HepG2 (cell line): ENCODE measurements at regions not wholly inside any gene's neighbourhood (a gene's known extent, or its start where the extent isn't known, plus 50 kb on each side); places are given as distances from the start of the nearest gene placed in this dataset.

ENCODE experiments used
- ATAC-seq: fragments of 200-7000 bp; cut with Tn5 transposase; 3 replicates; pipeline ENCODE4 v1.9.1; 2020; ENCODE audit warnings: mild to moderate bottlenecking, moderate library complexity
- BruUV-seq: library from RNA; stranded (reverse); fragments of 400-500 nt; replicated peaks from 2 replicates; lab custom pipeline; 2021; lab: Mats Ljungman, UMichigan
- CTCF ChIA-PET: fragments of 300-600 bp; formaldehyde crosslinking; extraction: SDS; loops from one replicate; lab custom pipeline; 2021; ENCODE audit warnings: low total read pairs, inconsistent platforms, low intra/inter-chr PET ratio; lab: Yijun Ruan, JAX
- POLR2A ChIA-PET: fragments of 350-600 bp; sonication (Branson Sonifier 250); formaldehyde crosslinking; loops from one replicate; lab custom pipeline; 2020; ENCODE audit warnings: antibody characterized with exemption, inconsistent platforms; lab: Yijun Ruan, JAX
- DNase-seq: peaks from one replicate; pipeline ENCODE4 v3.0.0-alpha.2; 2015; ENCODE audit warnings: low spot score
- FAIRE-seq: peaks from 3 replicates; lab custom pipeline; 2011; peaks lifted over from hg19 to GRCh38; lab: Jason Lieb, UNC
- H2AFZ ChIP-seq: one replicate; pipeline ENCODE4 v1.6.1; 2011; ENCODE audit warnings: low read length, inconsistent platforms
- H3K27ac ChIP-seq: fragments of 300-600 bp; 3 replicates; pipeline ENCODE4 v1.8.0; 2011; ENCODE audit warnings: mixed run types, mild to moderate bottlenecking, mixed read lengths, low read length, inconsistent platforms; ENCODE audit not compliant: insufficient read depth; ENCODE audit errors: extremely low read length
- H3K27me3 ChIP-seq, 2 experiments: fragments of 200-600 bp in 1 of 2; 2 replicates in 1 of 2; 3 replicates in 1 of 2; pipeline versions ENCODE4 v1.6.0 to v1.8.0; 2011; ENCODE audit warnings: low read length in 2 of 2, mild to moderate bottlenecking in 2 of 2, moderate library complexity in 2 of 2, inconsistent platforms in 1 of 2; ENCODE audit not compliant: insufficient read depth in 2 of 2, control insufficient read depth in 1 of 2
- H3K36me3 ChIP-seq, 2 experiments: fragments of 200-600 bp in 1 of 2; replicated peaks in 1 of 2; 2 replicates in 1 of 2; 3 replicates in 1 of 2; pipeline versions ENCODE4 v1.5.1 to v1.8.0; 2011; ENCODE audit warnings: low read length in 2 of 2, inconsistent platforms in 1 of 2; ENCODE audit not compliant: insufficient read depth in 2 of 2, control insufficient read depth in 1 of 2
- H3K4me1 ChIP-seq: 2 replicates; pipeline ENCODE4 v1.5.1; 2012; ENCODE audit warnings: low read length, inconsistent platforms; ENCODE audit not compliant: insufficient read depth
- H3K4me2 ChIP-seq: 2 replicates; pipeline ENCODE4 v1.6.0; 2011; ENCODE audit warnings: low read depth, low read length, inconsistent platforms
- H3K4me3 ChIP-seq, 3 experiments: fragments of 200-600 bp in 1 of 3; sonication (generic), shearing (Covaris generic) in 1 of 3; replicated peaks in 1 of 3; 2 replicates each; pipeline ENCODE4 v1.5.1; 2011 to 2016; ENCODE audit warnings: low read length in 3 of 3, inconsistent platforms in 2 of 3, low read depth in 2 of 3, mild to moderate bottlenecking in 2 of 3, control low read depth in 1 of 3, mixed read lengths in 1 of 3; ENCODE audit not compliant: insufficient read depth in 1 of 3
- H3K79me2 ChIP-seq: one replicate; pipeline ENCODE4 v1.6.1; 2011; ENCODE audit warnings: low read length, inconsistent platforms; ENCODE audit not compliant: insufficient read depth
- H3K9ac ChIP-seq: 2 replicates; pipeline ENCODE4 v1.6.0; 2011; ENCODE audit warnings: mild to moderate bottlenecking, low read depth, low read length, inconsistent platforms; ENCODE audit not compliant: insufficient read depth
- H3K9me3 ChIP-seq: 2 replicates; pipeline ENCODE4 v1.5.1; 2012; ENCODE audit warnings: mild to moderate bottlenecking, low read length
- H4K20me1 ChIP-seq: 2 replicates; pipeline ENCODE4 v1.6.0; 2011; ENCODE audit warnings: inconsistent platforms, mild to moderate bottlenecking, low read length, moderate library complexity; ENCODE audit not compliant: insufficient read depth
- ATM ChIP-seq: fragments of 450-650 bp; IDR thresholded peaks from 2 replicates; pipeline ENCODE4 v1.7.1; 2017; ENCODE audit warnings: mild to moderate bottlenecking, borderline replicate concordance
- HNRNPUL1 ChIP-seq: fragments of 200-400 bp; formaldehyde crosslinking; IDR thresholded peaks from 2 replicates; pipeline ENCODE4 v1.6.1; 2017; ENCODE audit warnings: low read depth, mild to moderate bottlenecking, low read length, moderate library complexity
- IKZF1 ChIP-seq: fragments of 450-650 bp; IDR thresholded peaks from 2 replicates; pipeline ENCODE4 v1.7.1; 2016
- ZNF430 ChIP-seq: sonication (generic); formaldehyde crosslinking; IDR thresholded peaks from 2 replicates; pipeline ENCODE4 v1.9.0; 2021; ENCODE audit warnings: mild to moderate bottlenecking, missing genetic modification reagents
- ZSCAN9 ChIP-seq: IDR thresholded peaks from 2 replicates; pipeline ENCODE4 v1.6.1; 2016; ENCODE audit warnings: borderline replicate concordance
- WGBS: methylation state at CpG from one replicate; pipeline ENCODE4 v1.1.6; 2017; ENCODE audit warnings: low lambda C conversion rate; 5-methylcytosine and 5-hydroxymethylcytosine counted together
- in situ Hi-C: cut with HindIII; loops from 2 replicates; pipeline ENCODE4 v1.10.0; 2017; ENCODE audit warnings: low pct_unique_long_range_greater_than_20kb; ENCODE audit not compliant: extremely low pct_ligation_motif_present
- intact Hi-C: fragments of 100-400 bp; cut with micrococcal nuclease; formaldehyde crosslinking; loops from one replicate; pipeline ENCODE4 v1.10.0; 2022; ENCODE audit not compliant: unreplicated experiment
- TF ChIP-seq, protein P1 (sequence below): sonication (generic); formaldehyde crosslinking; conservative IDR thresholded peaks from 2 replicates; pipeline ENCODE4 v1.4.0; 2020; ENCODE audit warnings: missing genetic modification reagents
- TF ChIP-seq, protein P2 (sequence below): sonication (generic); formaldehyde crosslinking; conservative IDR thresholded peaks from 2 replicates; pipeline ENCODE4 v1.5.0; 2020; ENCODE audit warnings: missing genetic modification reagents

DNA sequence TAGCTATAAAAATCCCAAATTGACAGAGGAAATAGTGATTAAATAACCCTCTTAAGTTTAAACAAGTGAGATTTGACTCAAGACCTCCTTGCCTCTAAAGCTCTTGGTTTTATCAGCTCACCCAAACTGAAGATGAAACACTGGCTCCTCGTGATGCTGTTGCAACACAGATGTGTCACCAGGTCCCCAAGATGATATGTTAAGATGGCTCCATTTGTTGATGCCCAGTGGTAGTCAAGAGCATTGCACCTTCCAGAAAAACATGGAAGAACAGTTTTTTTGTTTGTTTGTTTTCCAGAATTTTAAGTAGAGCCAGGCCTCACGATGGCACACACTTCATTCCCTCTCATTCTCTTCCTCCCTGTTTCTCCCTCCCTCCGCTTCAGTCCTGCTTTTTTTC lies 399.8 kb downstream of the TXNL1 start:
- in situ Hi-C loops: no loop called here
- H4K20me1 ChIP-seq: no peaks in the 10 kb centered on the region
- POLR2A ChIA-PET: no interaction called here
- no peak overlapping the region for H3K9ac ChIP-seq
- BruUV-seq: no TSS peak
- no peak overlapping the region for H3K27ac ChIP-seq
- 11% methylated on average over 3 of the region's 3 CpGs for WGBS
- H3K4me1 ChIP-seq: no peaks in the 10 kb centered on the region
- no peaks in the 10 kb centered on the region for H3K36me3 ChIP-seq
- ATAC-seq (no peak), FAIRE-seq (no peak), DNase-seq (no peak)
- peaks cover 26% of the 10 kb centered on the region for H3K9me3 ChIP-seq
- CTCF ChIA-PET: no interaction called here
- H2AFZ ChIP-seq: no peak overlapping the region
- H3K27me3 ChIP-seq: no peaks in the 10 kb centered on the region
- intact Hi-C loops: no loop called here
- H3K4me3 ChIP-seq: no peak overlapping the region
- H3K4me2 ChIP-seq: no peak overlapping the region
- no peak for TF ChIP-seq ATM
- TF ChIP-seq HNRNPUL1: no peak
- TF ChIP-seq IKZF1: no peak
- TF ChIP-seq, protein P1, sequence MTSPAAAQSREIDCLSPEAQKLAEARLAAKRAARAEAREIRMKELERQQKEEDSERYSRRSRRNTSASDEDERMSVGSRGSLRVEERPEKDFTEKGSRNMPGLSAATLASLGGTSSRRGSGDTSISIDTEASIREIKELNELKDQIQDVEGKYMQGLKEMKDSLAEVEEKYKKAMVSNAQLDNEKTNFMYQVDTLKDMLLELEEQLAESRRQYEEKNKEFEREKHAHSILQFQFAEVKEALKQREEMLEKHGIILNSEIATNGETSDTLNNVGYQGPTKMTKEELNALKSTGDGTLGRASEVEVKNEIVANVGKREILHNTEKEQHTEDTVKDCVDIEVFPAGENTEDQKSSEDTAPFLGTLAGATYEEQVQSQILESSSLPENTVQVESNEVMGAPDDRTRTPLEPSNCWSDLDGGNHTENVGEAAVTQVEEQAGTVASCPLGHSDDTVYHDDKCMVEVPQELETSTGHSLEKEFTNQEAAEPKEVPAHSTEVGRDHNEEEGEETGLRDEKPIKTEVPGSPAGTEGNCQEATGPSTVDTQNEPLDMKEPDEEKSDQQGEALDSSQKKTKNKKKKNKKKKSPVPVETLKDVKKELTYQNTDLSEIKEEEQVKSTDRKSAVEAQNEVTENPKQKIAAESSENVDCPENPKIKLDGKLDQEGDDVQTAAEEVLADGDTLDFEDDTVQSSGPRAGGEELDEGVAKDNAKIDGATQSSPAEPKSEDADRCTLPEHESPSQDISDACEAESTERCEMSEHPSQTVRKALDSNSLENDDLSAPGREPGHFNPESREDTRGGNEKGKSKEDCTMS (CRISPR knock-in tag): no peak
- TF ChIP-seq, protein P2, sequence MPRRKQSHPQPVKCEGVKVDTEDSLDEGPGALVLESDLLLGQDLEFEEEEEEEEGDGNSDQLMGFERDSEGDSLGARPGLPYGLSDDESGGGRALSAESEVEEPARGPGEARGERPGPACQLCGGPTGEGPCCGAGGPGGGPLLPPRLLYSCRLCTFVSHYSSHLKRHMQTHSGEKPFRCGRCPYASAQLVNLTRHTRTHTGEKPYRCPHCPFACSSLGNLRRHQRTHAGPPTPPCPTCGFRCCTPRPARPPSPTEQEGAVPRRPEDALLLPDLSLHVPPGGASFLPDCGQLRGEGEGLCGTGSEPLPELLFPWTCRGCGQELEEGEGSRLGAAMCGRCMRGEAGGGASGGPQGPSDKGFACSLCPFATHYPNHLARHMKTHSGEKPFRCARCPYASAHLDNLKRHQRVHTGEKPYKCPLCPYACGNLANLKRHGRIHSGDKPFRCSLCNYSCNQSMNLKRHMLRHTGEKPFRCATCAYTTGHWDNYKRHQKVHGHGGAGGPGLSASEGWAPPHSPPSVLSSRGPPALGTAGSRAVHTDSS (CRISPR knock-in tag): no peak
- TF ChIP-seq ZNF430: no peak
- TF ChIP-seq ZSCAN9 (CRISPR knock-in tag): no peak
- no peaks in the 10 kb centered on the region for H3K79me2 ChIP-seq
